ENCODE measurements at regions not wholly inside any gene's neighbourhood (a gene's known extent, or its start where the extent isn't known, plus 50 kb on each side); places are given as distances from the start of the nearest gene placed in this dataset.
A peak's percentile ranks its signal among the peaks of the same experiment; 100 is the strongest.

DNA sequence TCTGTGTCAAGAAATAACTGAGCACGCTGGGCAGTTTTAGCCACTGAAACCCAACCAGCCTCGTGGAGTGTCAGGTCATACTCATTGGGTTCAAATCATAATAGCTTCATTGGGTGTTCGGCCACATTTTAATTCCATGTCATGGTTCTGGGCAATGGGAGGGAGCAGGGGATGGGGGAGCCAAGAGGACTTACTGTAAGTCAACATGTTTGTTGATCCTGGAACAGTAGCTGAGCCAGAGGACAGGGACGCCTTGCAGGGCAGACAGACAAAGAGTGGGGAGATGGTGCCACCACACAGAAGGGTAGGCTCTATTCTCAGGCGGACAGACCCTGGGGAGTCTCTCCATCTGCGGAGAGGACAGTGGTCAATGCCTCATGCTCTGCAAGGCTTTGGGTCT is 161.1 kb downstream of the ZBTB18 start:
- H3K27ac Mint-ChIP-seq (ENCODE audit: unreplicated experiment): no peak overlapping the region

DNA sequence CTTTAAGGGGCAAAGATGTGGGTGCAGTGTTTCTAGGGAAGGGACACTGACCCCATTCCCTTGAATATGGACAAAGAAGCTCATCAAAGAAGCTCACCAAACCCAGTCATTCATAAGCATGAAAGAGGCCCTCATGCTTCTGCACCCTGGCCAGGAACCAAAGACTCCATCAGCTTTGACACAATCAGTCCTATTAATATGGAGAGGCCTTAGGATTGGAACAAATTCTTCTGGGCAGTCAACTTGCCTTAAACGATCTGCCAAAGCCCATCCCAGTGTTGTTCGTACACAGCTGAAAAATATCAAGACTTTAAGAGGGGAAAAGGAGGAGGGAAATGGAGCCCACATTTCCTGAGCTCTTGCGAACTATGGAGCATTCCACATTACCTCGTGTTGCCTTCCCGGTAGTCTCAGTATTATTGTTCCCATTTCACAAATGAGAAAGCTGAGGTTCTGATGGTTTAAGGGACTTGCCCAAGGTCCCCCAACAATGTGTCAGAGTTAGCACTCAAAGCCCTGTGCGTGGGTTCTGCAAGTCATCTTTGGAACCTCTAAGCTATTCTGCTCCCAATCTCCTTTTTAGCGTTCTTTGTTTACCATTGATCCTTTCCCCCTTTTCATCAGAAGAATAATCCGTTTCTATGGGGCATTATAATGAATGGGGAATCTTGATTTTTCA is 161.9 kb downstream of the ZBTB18 start:
- no peak overlapping the region for H3K4me3 Mint-ChIP-seq (ENCODE audit: unreplicated experiment)
- peaks cover 3% of the 10 kb centered on the region for H3K9me3 Mint-ChIP-seq (ENCODE audit: unreplicated experiment)
- Histone ChIP-seq H3K4me2 (ENCODE audit: low read length) (no peak overlapping the region), H3K4me1 (ENCODE audit: insufficient read depth, low read length) (peaks cover 11% of the 10 kb centered on the region), H3K4me3 (ENCODE audit: insufficient read depth, low read depth, low read length) (no peak overlapping the region), H3K79me2 (ENCODE audit: insufficient read depth, low read length) (no peaks in the 10 kb centered on the region), H3K27me3 (ENCODE audit: insufficient read depth, low read length) (no peaks in the 10 kb centered on the region), H2AFZ (ENCODE audit: low read depth, low read length) (no peak overlapping the region), H4K20me1 (ENCODE audit: insufficient read depth, low read length) (no peaks in the 10 kb centered on the region), H3K9ac (ENCODE audit: low read length) (no peak overlapping the region), H3K9me3 (ENCODE audit: insufficient read depth, low read depth, low read length) (no peaks in the 10 kb centered on the region), H3K27ac (ENCODE audit: low read depth, low read length) (no peak overlapping the region), H3K36me3 (ENCODE audit: insufficient read depth, low read length) (no peaks in the 10 kb centered on the region)
- TF ChIP-seq, protein P1, sequence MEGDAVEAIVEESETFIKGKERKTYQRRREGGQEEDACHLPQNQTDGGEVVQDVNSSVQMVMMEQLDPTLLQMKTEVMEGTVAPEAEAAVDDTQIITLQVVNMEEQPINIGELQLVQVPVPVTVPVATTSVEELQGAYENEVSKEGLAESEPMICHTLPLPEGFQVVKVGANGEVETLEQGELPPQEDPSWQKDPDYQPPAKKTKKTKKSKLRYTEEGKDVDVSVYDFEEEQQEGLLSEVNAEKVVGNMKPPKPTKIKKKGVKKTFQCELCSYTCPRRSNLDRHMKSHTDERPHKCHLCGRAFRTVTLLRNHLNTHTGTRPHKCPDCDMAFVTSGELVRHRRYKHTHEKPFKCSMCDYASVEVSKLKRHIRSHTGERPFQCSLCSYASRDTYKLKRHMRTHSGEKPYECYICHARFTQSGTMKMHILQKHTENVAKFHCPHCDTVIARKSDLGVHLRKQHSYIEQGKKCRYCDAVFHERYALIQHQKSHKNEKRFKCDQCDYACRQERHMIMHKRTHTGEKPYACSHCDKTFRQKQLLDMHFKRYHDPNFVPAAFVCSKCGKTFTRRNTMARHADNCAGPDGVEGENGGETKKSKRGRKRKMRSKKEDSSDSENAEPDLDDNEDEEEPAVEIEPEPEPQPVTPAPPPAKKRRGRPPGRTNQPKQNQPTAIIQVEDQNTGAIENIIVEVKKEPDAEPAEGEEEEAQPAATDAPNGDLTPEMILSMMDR (IDR thresholded peaks at IDR 0.05; ENCODE audit: insufficient read depth, low read depth, low read length): no peak
- no peak for TF ChIP-seq EZH2 (IDR thresholded peaks at IDR 0.05; ENCODE audit: insufficient read depth, low read length)
- no peaks in the 10 kb centered on the region for H3K36me3 Mint-ChIP-seq (ENCODE audit: low read depth, unreplicated experiment)
- DNase-seq (ENCODE audit: low read depth): no peak
- H3K27me3 Mint-ChIP-seq (ENCODE audit: low read depth, unreplicated experiment): peaks cover 20% of the 10 kb centered on the region
- peaks cover 6% of the 10 kb centered on the region for H3K4me1 Mint-ChIP-seq (ENCODE audit: low read depth, unreplicated experiment)
- peak; percentile 49 for FAIRE-seq
- no peak overlapping the region for H3K27ac Mint-ChIP-seq (ENCODE audit: unreplicated experiment)

More for the DNA sequence above, 161.1 kb downstream of the ZBTB18 start:
- H3K36me3 ChIP-seq (ENCODE audit: insufficient read depth, low read length): no peaks in the 10 kb centered on the region
- no peak overlapping the region for H3K4me2 ChIP-seq (ENCODE audit: low read length)
- Mint-ChIP-seq H3K9me3 (ENCODE audit: unreplicated experiment) (peaks cover 4% of the 10 kb centered on the region), H3K27me3 (ENCODE audit: low read depth, unreplicated experiment) (peaks cover 19% of the 10 kb centered on the region), H3K4me3 (ENCODE audit: unreplicated experiment) (no peak overlapping the region), H3K36me3 (ENCODE audit: low read depth, unreplicated experiment) (no peaks in the 10 kb centered on the region), H3K4me1 (ENCODE audit: low read depth, unreplicated experiment) (peaks cover 6% of the 10 kb centered on the region)
- DNase-seq (ENCODE audit: low read depth) (no peak), FAIRE-seq (no peak)
- no peaks in the 10 kb centered on the region for H3K27me3 ChIP-seq (ENCODE audit: insufficient read depth, low read length)
- H3K9ac ChIP-seq (ENCODE audit: low read length): no peak overlapping the region
- no peaks in the 10 kb centered on the region for H4K20me1 ChIP-seq (ENCODE audit: insufficient read depth, low read length)
- H3K4me1 ChIP-seq (ENCODE audit: insufficient read depth, low read length): peaks cover 11% of the 10 kb centered on the region
- no peak overlapping the region for H3K4me3 ChIP-seq (ENCODE audit: insufficient read depth, low read depth, low read length)
- H3K79me2 ChIP-seq (ENCODE audit: insufficient read depth, low read length): no peaks in the 10 kb centered on the region
- H3K9me3 ChIP-seq (ENCODE audit: insufficient read depth, low read depth, low read length): no peaks in the 10 kb centered on the region
- no peak overlapping the region for H3K27ac ChIP-seq (ENCODE audit: low read depth, low read length)
- H2AFZ ChIP-seq (ENCODE audit: low read depth, low read length): no peak overlapping the region
- TF ChIP-seq, protein P1 (IDR thresholded peaks at IDR 0.05; ENCODE audit: insufficient read depth, low read depth, low read length): no peak
